GM18519 (cell line): ENCODE measurements at regions not wholly inside any gene's neighbourhood (a gene's known extent, or its start where the extent isn't known, plus 50 kb on each side); places are given as distances from the start of the nearest gene placed in this dataset.
"Not testable (repeated sequence)": the region's sequence is repeated elsewhere in the genome, so short reads cannot be mapped to it uniquely, and the experiment has no call there.

Experiments
- ATAC-seq: cut with Tn5 transposase; IDR thresholded peaks from one replicate; pipeline ENCODE4 v1.9.1; 2021; ENCODE audit warnings: mild to moderate bottlenecking, moderate library complexity; ENCODE audit not compliant: unreplicated experiment, low FRiP score

- no peak for ATAC-seq
Measured at GRCh38 chr12:124654666-124655047, 87.2 kb upstream of the NCOR2 start.

GRCh38 chr12:124653169-124653931 is 85.9 kb upstream of the NCOR2 start:
- no peak for ATAC-seq

GRCh38 chr12:124652661-124653060 is 85.2 kb upstream of the NCOR2 start:
- no peak for ATAC-seq

GRCh38 chr12:124651516-124652273 is 84.3 kb upstream of the NCOR2 start:
- ATAC-seq: no peak

GRCh38 chr12:124650912-124651311 is 83.5 kb upstream of the NCOR2 start:
- ATAC-seq: no peak

GRCh38 chr12:124648710-124649384 is 81.4 kb upstream of the NCOR2 start:
- ATAC-seq: no peak

- no peak for ATAC-seq
Measured at GRCh38 chr12:124647316-124647715, 79.9 kb upstream of the NCOR2 start.

- no peak for ATAC-seq
Measured at GRCh38 chr12:124646385-124647230, 79.2 kb upstream of the NCOR2 start.

GRCh38 chr12:124645530-124646244 is 78.3 kb upstream of the NCOR2 start:
- ATAC-seq: no peak

GRCh38 chr12:124643768-124644167 is 76.4 kb upstream of the NCOR2 start:
- ATAC-seq: not testable (repeated sequence)

- no peak for ATAC-seq
Measured at GRCh38 chr12:124642105-124642504, 74.7 kb upstream of the NCOR2 start.

GRCh38 chr12:124641591-124641990 is 74.2 kb upstream of the NCOR2 start:
- no peak for ATAC-seq

- no peak for ATAC-seq
Measured at GRCh38 chr12:124640056-124640455, 72.6 kb upstream of the NCOR2 start.

GRCh38 chr12:124639122-124639806 is 71.9 kb upstream of the NCOR2 start:
- ATAC-seq: no peak

- ATAC-seq: no peak
Measured at GRCh38 chr12:124637581-124637981, 70.2 kb upstream of the NCOR2 start.

GRCh38 chr12:124637163-124637562 is 69.8 kb upstream of the NCOR2 start:
- ATAC-seq: no peak

- ATAC-seq: no peak
Measured at GRCh38 chr12:124636138-124636978, 68.9 kb upstream of the NCOR2 start.

- no peak for ATAC-seq
Measured at GRCh38 chr12:124635316-124635715, 67.9 kb upstream of the NCOR2 start.
